ENCODE measurements at regions not wholly inside any gene's neighbourhood (a gene's known extent, or its start where the extent isn't known, plus 50 kb on each side); places are given as distances from the start of the nearest gene placed in this dataset.

- FAIRE-seq (no peak), DNase-seq (ENCODE audit: insufficient read length, low spot score) (no peak)
- TF ChIP-seq POLR2A (IDR thresholded peaks at IDR 0.05; ENCODE audit: low read depth, low read length) (no peak), SPI1 (IDR thresholded peaks at IDR 0.05; ENCODE audit: low read depth, low read length) (no peak), POLR2AphosphoS5 (IDR thresholded peaks at IDR 0.05; ENCODE audit: low read depth, low read length) (no peak), PAX5 (IDR thresholded peaks at IDR 0.05; ENCODE audit: insufficient read depth, low read length, severe bottlenecking) (no peak), POU2F2 (IDR thresholded peaks at IDR 0.05; ENCODE audit: low read depth, low read length) (no peak), TAF1 (IDR thresholded peaks at IDR 0.05; ENCODE audit: low read depth, low read length) (no peak)
These were observed 426.1 kb upstream of the TNP1 start for GRCh38 chr2:217285926-217286325.

- FAIRE-seq, result no peak
These were observed 423.6 kb upstream of the TNP1 start for GRCh38 chr2:217283460-217283859.

GRCh38 chr2:217282531-217282930 is 422.7 kb upstream of the TNP1 start:
- DNase-seq (ENCODE audit: insufficient read length, low spot score), result no peak
- no peak for TF ChIP-seq POU2F2 (IDR thresholded peaks at IDR 0.05; ENCODE audit: low read depth, low read length)
- TF ChIP-seq POLR2A (IDR thresholded peaks at IDR 0.05; ENCODE audit: low read depth, low read length), result no peak
- TF ChIP-seq TAF1 (IDR thresholded peaks at IDR 0.05; ENCODE audit: low read depth, low read length), result no peak
- TF ChIP-seq PAX5 (IDR thresholded peaks at IDR 0.05; ENCODE audit: insufficient read depth, low read length, severe bottlenecking), result no peak
- no peak for TF ChIP-seq POLR2AphosphoS5 (IDR thresholded peaks at IDR 0.05; ENCODE audit: low read depth, low read length)
- no peak for TF ChIP-seq SPI1 (IDR thresholded peaks at IDR 0.05; ENCODE audit: low read depth, low read length)
- FAIRE-seq, result no peak

More at GRCh38 chr2:217283460-217283859, 423.6 kb upstream of the TNP1 start:
- no peak for DNase-seq (ENCODE audit: insufficient read length, low spot score)
- TF ChIP-seq POLR2A (IDR thresholded peaks at IDR 0.05; ENCODE audit: low read depth, low read length) (no peak), SPI1 (IDR thresholded peaks at IDR 0.05; ENCODE audit: low read depth, low read length) (no peak), POLR2AphosphoS5 (IDR thresholded peaks at IDR 0.05; ENCODE audit: low read depth, low read length) (no peak), PAX5 (IDR thresholded peaks at IDR 0.05; ENCODE audit: insufficient read depth, low read length, severe bottlenecking) (no peak), TAF1 (IDR thresholded peaks at IDR 0.05; ENCODE audit: low read depth, low read length) (no peak), POU2F2 (IDR thresholded peaks at IDR 0.05; ENCODE audit: low read depth, low read length) (no peak)

- no peak for FAIRE-seq
- TF ChIP-seq PAX5 (IDR thresholded peaks at IDR 0.05; ENCODE audit: insufficient read depth, low read length, severe bottlenecking) (no peak), TAF1 (IDR thresholded peaks at IDR 0.05; ENCODE audit: low read depth, low read length) (no peak), SPI1 (IDR thresholded peaks at IDR 0.05; ENCODE audit: low read depth, low read length) (no peak), POU2F2 (IDR thresholded peaks at IDR 0.05; ENCODE audit: low read depth, low read length) (no peak), POLR2AphosphoS5 (IDR thresholded peaks at IDR 0.05; ENCODE audit: low read depth, low read length) (no peak), POLR2A (IDR thresholded peaks at IDR 0.05; ENCODE audit: low read depth, low read length) (no peak)
- DNase-seq (ENCODE audit: insufficient read length, low spot score), result no peak
These were observed 419.7 kb upstream of the TNP1 start for GRCh38 chr2:217279556-217279955.

GRCh38 chr2:217279140-217279539 is 419.3 kb upstream of the TNP1 start:
- DNase-seq (ENCODE audit: insufficient read length, low spot score) (no peak), FAIRE-seq (no peak)
- no peak for TF ChIP-seq POU2F2 (IDR thresholded peaks at IDR 0.05; ENCODE audit: low read depth, low read length)
- TF ChIP-seq POLR2AphosphoS5 (IDR thresholded peaks at IDR 0.05; ENCODE audit: low read depth, low read length), result no peak
- no peak for TF ChIP-seq SPI1 (IDR thresholded peaks at IDR 0.05; ENCODE audit: low read depth, low read length)
- no peak for TF ChIP-seq TAF1 (IDR thresholded peaks at IDR 0.05; ENCODE audit: low read depth, low read length)
- TF ChIP-seq POLR2A (IDR thresholded peaks at IDR 0.05; ENCODE audit: low read depth, low read length), result no peak
- TF ChIP-seq PAX5 (IDR thresholded peaks at IDR 0.05; ENCODE audit: insufficient read depth, low read length, severe bottlenecking), result no peak

GRCh38 chr2:217277646-217278398 is 418.0 kb upstream of the TNP1 start:
- TF ChIP-seq POLR2A (IDR thresholded peaks at IDR 0.05; ENCODE audit: low read depth, low read length) (no peak), PAX5 (IDR thresholded peaks at IDR 0.05; ENCODE audit: insufficient read depth, low read length, severe bottlenecking) (no peak), SPI1 (IDR thresholded peaks at IDR 0.05; ENCODE audit: low read depth, low read length) (no peak), POLR2AphosphoS5 (IDR thresholded peaks at IDR 0.05; ENCODE audit: low read depth, low read length) (no peak), TAF1 (IDR thresholded peaks at IDR 0.05; ENCODE audit: low read depth, low read length) (no peak), POU2F2 (IDR thresholded peaks at IDR 0.05; ENCODE audit: low read depth, low read length) (no peak)
- FAIRE-seq (no peak), DNase-seq (ENCODE audit: insufficient read length, low spot score) (no peak)

GRCh38 chr2:217276433-217276832 is 416.6 kb upstream of the TNP1 start:
- FAIRE-seq, result no peak
- DNase-seq (ENCODE audit: insufficient read length, low spot score), result no peak
- TF ChIP-seq SPI1 (IDR thresholded peaks at IDR 0.05; ENCODE audit: low read depth, low read length) (no peak), PAX5 (IDR thresholded peaks at IDR 0.05; ENCODE audit: insufficient read depth, low read length, severe bottlenecking) (no peak), POLR2A (IDR thresholded peaks at IDR 0.05; ENCODE audit: low read depth, low read length) (no peak), POLR2AphosphoS5 (IDR thresholded peaks at IDR 0.05; ENCODE audit: low read depth, low read length) (no peak), POU2F2 (IDR thresholded peaks at IDR 0.05; ENCODE audit: low read depth, low read length) (no peak), TAF1 (IDR thresholded peaks at IDR 0.05; ENCODE audit: low read depth, low read length) (no peak)

GRCh38 chr2:217275091-217275490 is 415.2 kb upstream of the TNP1 start:
- FAIRE-seq, result no peak
- TF ChIP-seq POU2F2 (IDR thresholded peaks at IDR 0.05; ENCODE audit: low read depth, low read length) (no peak), POLR2A (IDR thresholded peaks at IDR 0.05; ENCODE audit: low read depth, low read length) (no peak), PAX5 (IDR thresholded peaks at IDR 0.05; ENCODE audit: insufficient read depth, low read length, severe bottlenecking) (no peak), SPI1 (IDR thresholded peaks at IDR 0.05; ENCODE audit: low read depth, low read length) (no peak), POLR2AphosphoS5 (IDR thresholded peaks at IDR 0.05; ENCODE audit: low read depth, low read length) (no peak)
- no peak for DNase-seq (ENCODE audit: insufficient read length, low spot score)

GRCh38 chr2:217274578-217274977 is 414.7 kb upstream of the TNP1 start:
- no peak for DNase-seq (ENCODE audit: insufficient read length, low spot score)
- no peak for TF ChIP-seq SPI1 (IDR thresholded peaks at IDR 0.05; ENCODE audit: low read depth, low read length)
- no peak for TF ChIP-seq TAF1 (IDR thresholded peaks at IDR 0.05; ENCODE audit: low read depth, low read length)
- TF ChIP-seq POLR2AphosphoS5 (IDR thresholded peaks at IDR 0.05; ENCODE audit: low read depth, low read length), result no peak
- no peak for TF ChIP-seq PAX5 (IDR thresholded peaks at IDR 0.05; ENCODE audit: insufficient read depth, low read length, severe bottlenecking)
- no peak for TF ChIP-seq POU2F2 (IDR thresholded peaks at IDR 0.05; ENCODE audit: low read depth, low read length)
- TF ChIP-seq POLR2A (IDR thresholded peaks at IDR 0.05; ENCODE audit: low read depth, low read length), result no peak
- no peak for FAIRE-seq
